BLaER1 (cell line): ENCODE measurements at regions not wholly inside any gene's neighbourhood (a gene's known extent, or its start where the extent isn't known, plus 50 kb on each side); places are given as distances from the start of the nearest gene placed in this dataset.
"Not testable (repeated sequence)": the region's sequence is repeated elsewhere in the genome, so short reads cannot be mapped to it uniquely, and the experiment has no call there.

Experiments
- H3K27ac ChIP-seq: shearing (Covaris generic); formaldehyde crosslinking; 2 replicates; pipeline ENCODE4 v1.8.1; 2022
- H3K27me3 ChIP-seq: shearing (Covaris generic); formaldehyde crosslinking; 2 replicates; pipeline ENCODE4 v1.8.1; 2022
- H3K36me3 ChIP-seq: shearing (Covaris generic); formaldehyde crosslinking; 2 replicates; pipeline ENCODE4 v1.8.1; 2022
- H3K4me1 ChIP-seq: shearing (Covaris generic); formaldehyde crosslinking; 2 replicates; pipeline ENCODE4 v1.8.1; 2022
- H3K4me2 ChIP-seq: shearing (Covaris generic); formaldehyde crosslinking; 2 replicates; pipeline ENCODE4 v1.8.1; 2022
- H3K4me3 ChIP-seq: shearing (Covaris generic); formaldehyde crosslinking; 2 replicates; pipeline ENCODE4 v1.8.1; 2022
- H3K9ac ChIP-seq: shearing (Covaris generic); formaldehyde crosslinking; 2 replicates; pipeline ENCODE4 v1.8.1; 2022
- H3K9me3 ChIP-seq: shearing (Covaris generic); formaldehyde crosslinking; 2 replicates; pipeline ENCODE4 v1.8.1; 2022
- H4K20me1 ChIP-seq: shearing (Covaris generic); formaldehyde crosslinking; 2 replicates; pipeline ENCODE4 v1.8.1; 2022
- Cebpa-rat ChIP-seq: shearing (Covaris generic); IDR thresholded peaks from 2 replicates; pipeline ENCODE4 v1.8.1; 2022

DNA sequence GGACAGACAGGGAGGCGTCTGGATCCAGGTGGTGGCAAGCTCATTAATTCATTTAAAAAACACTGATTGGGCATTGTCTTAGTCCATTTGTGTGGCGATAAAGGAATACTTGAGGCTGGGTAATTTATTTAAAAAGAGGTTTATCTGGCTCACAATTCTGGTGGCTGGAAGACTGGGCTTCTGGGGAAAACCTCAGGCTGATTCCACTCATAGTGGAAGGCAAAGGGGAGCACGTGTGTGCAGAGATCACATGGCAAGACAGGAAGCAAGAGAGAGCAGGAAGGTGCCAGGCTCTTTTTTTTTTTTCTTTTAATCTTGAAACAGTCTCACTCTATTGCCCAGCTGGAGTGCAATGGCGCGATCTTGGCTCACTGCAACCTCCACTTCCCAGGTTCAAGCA is 100.2 kb upstream of the METTL14 start:
- H4K20me1 ChIP-seq: no peaks in the 10 kb centered on the region
- H3K9ac ChIP-seq: no peak overlapping the region
- no peak for TF ChIP-seq Cebpa-rat
- no peaks in the 10 kb centered on the region for H3K27me3 ChIP-seq
- no peaks in the 10 kb centered on the region for H3K4me1 ChIP-seq
- no peak overlapping the region for H3K27ac ChIP-seq
- no peaks in the 10 kb centered on the region for H3K36me3 ChIP-seq
- H3K4me2 ChIP-seq: 0 out of 2 replicates have a peak overlapping the region, but pooled peaks have one; percentile 19
- H3K9me3 ChIP-seq: no peaks in the 10 kb centered on the region
- H3K4me3 ChIP-seq: no peak overlapping the region

DNA sequence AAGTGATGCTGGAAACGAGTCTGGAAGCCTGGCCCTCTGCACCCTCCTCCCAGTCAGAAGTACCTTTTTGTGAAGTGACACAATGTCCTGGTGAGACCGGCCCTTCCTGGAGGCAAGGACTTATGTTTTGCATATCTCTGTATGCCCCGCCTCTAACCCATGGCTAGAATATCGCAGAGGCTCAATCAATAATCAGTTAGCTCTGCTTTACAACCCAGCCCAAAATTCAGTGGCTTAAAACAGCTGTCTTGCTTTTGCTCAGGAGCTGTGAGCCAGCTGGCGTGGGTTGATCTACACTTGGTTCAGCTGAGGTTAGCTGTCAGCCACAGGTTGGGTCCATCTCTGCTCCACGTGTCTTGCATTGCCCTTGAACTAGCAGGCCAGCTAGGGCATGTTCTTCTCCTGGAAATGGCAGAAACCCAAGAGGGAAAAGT is 98.8 kb upstream of the METTL14 start:
- no peaks in the 10 kb centered on the region for H4K20me1 ChIP-seq
- no peak overlapping the region for H3K4me3 ChIP-seq
- TF ChIP-seq Cebpa-rat: no peak
- H3K27ac ChIP-seq: no peak overlapping the region
- no peak overlapping the region for H3K9ac ChIP-seq
- no peaks in the 10 kb centered on the region for H3K27me3 ChIP-seq
- H3K36me3 ChIP-seq: no peaks in the 10 kb centered on the region
- no peaks in the 10 kb centered on the region for H3K9me3 ChIP-seq
- H3K4me2 ChIP-seq: no peak overlapping the region
- H3K4me1 ChIP-seq: peaks cover 4% of the 10 kb centered on the region; the same call in 1 of the 2 replicates

DNA sequence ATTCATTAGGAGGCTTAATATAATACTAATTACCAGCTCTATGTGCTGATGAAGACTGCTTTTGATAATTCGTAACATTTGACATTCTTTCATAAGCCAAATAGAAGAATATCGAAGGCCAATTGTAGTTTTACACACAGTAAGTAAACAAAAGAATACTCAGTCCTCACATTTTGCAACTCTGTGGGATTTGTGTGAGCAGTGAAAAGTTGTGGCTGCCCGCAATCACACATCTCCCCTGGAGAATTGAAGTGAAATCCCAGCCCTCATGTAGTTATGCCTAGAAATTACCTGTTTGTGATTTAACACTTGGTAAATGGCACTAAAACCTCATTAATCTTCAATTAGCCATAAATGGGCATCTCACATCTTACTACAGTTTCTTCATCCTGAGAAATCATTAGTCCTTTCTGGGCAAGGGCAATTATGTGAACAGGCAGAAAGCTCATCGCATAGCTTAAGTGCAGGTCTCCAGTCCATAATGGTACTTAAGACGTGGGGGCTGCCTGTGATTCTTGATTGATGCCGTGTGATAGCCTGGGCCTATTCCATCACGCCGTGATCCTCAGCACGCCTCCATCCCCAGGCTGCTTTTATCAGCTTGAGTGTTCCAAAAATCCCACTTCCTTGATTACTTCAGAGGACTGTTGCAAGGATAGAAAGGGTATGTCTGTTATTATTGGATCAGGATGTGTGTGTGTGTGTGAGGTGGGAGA is 97.9 kb upstream of the METTL14 start:
- no peak for TF ChIP-seq Cebpa-rat
- no peak overlapping the region for H3K27ac ChIP-seq
- H3K9ac ChIP-seq: no peak overlapping the region
- no peaks in the 10 kb centered on the region for H3K9me3 ChIP-seq
- peaks cover 4% of the 10 kb centered on the region; the same call in 1 of the 2 replicates for H3K4me1 ChIP-seq
- H3K36me3 ChIP-seq: no peaks in the 10 kb centered on the region
- no peaks in the 10 kb centered on the region for H3K27me3 ChIP-seq
- H3K4me3 ChIP-seq: no peak overlapping the region
- no peak overlapping the region for H3K4me2 ChIP-seq
- no peaks in the 10 kb centered on the region for H4K20me1 ChIP-seq

DNA sequence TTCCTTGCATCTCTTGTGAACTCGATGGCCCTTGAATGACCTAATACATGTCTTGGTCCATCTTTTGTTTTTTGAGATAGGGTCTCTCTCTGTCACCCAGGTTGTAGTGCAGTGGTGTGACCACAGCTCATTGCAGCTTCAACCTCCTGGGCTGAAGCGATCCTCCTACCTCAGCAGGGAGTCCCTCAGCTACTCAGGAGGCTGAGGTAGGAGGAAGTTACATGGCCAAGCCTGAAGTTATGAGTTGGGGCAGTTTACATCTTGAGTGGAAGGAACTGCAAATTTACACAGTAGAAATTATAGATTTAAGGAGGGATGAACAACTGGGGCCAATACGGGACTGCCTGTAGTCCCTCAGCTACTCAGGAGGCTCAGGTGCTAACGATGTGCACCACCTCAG is 97.2 kb upstream of the METTL14 start:
- Histone ChIP-seq H3K4me3 (no peak overlapping the region), H3K27ac (no peak overlapping the region), H3K9ac (no peak overlapping the region), H4K20me1 (no peaks in the 10 kb centered on the region), H3K4me2 (no peak overlapping the region), H3K27me3 (no peaks in the 10 kb centered on the region), H3K9me3 (no peaks in the 10 kb centered on the region), H3K36me3 (no peaks in the 10 kb centered on the region), H3K4me1 (peaks cover 4% of the 10 kb centered on the region; the same call in 1 of the 2 replicates)
- TF ChIP-seq Cebpa-rat: no peak

DNA sequence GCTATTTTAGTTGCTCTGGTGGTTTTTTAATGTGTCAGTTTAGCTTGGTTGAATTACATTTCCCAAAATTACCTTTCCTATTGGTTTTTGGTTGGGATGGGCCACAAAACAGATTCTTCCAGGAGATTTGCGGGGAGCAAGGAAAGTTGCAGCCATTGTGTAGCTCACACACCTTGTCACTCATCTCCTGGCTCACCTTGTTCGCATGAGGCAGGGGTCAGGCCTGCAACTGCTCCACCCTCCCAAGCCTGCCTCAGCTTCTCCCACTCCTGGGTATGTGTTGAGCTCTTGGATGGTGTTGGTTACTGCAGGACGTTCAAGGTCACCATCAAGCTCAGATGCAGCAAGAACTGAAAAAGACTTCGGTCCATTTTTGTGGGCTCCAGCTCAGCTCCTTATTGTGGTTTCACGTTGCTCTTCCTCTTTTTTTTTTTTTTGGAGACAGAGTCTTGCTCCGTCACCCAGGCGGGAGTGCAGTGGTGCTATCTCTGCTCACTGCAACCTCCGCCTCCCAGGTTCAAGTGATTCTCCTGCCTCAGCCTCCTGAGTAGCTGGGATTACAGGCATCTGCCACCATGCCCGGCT is 95.6 kb upstream of the METTL14 start:
- no peak overlapping the region for H3K4me2 ChIP-seq

DNA sequence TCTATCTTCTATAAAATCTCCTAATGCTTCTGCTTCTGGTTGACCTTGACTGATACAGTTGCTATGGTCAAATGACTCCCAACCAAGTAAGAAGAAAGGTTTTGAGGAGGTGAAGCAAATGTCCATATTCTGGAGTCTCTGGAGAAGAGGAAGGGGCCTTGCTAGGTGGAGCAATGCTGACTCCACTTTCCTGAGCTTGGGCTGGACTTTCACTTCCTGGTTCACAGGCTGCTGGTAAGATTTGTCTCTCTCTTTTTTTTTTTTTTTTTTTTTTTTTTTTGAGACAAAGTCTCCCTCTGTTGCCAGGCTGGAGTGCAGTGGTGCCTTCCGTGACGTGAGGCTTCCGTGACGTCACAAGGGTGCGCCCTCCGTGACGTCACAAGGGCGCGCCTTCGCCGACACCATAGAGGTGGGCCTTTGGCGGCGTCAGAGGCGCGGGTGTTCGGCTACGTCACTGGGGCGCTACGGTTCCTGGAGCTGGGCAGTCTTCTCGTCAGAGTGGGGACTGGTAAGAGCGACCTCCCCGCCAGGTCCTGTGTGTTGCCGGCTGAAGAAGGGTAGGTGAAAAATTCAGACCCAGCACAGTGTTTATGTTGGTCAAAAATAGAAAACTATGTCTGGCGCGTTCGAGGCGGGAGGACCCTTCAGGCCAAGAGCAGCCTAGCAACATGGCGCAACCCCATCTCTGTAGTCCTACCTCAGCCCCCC is 93.7 kb upstream of the METTL14 start:
- not testable (repeated sequence) for H4K20me1 ChIP-seq, H3K36me3 ChIP-seq, H3K27me3 ChIP-seq, H3K9me3 ChIP-seq, H3K4me1 ChIP-seq
- Histone ChIP-seq H3K9ac (peak overlapping the region; percentile 70), H3K27ac (peak overlapping the region; percentile 73), H3K4me2 (peak overlapping the region; percentile 63), H3K4me3 (peak overlapping the region; percentile 68)

More for the DNA sequence above, 95.6 kb upstream of the METTL14 start:
- no peak overlapping the region for H3K9ac ChIP-seq
- no peak for TF ChIP-seq Cebpa-rat
- no peaks in the 10 kb centered on the region for H3K9me3 ChIP-seq
- H3K4me3 ChIP-seq: no peak overlapping the region
- H4K20me1 ChIP-seq: no peaks in the 10 kb centered on the region
- no peaks in the 10 kb centered on the region for H3K27me3 ChIP-seq
- H3K27ac ChIP-seq: no peak overlapping the region
- H3K4me1 ChIP-seq: peaks cover 4% of the 10 kb centered on the region; the same call in 1 of the 2 replicates
- H3K36me3 ChIP-seq: no peaks in the 10 kb centered on the region; the same call in 1 of the 2 replicates

DNA sequence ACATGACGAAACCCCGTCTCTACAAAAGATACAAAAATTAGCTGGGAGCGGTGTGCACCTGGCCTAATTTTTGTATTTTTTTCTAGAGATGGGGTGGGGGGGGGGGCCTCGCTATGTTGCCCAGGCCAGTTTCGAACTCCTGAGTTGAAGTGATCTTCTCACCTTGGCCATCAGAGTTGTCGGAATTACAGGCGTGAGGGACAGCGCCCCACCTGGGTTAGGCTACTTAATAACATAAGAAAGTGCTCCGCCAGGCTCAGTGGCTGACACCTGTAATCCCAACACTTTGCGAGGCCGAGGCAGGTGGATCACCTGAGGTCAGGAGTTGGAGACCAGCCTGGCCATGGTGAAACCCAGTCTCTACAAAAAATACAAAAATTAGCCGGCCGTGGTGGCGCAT is 92.9 kb upstream of the METTL14 start:
- not testable (repeated sequence) for H3K9me3 ChIP-seq, H3K4me1 ChIP-seq, H3K27me3 ChIP-seq, H4K20me1 ChIP-seq, H3K36me3 ChIP-seq
- Histone ChIP-seq H3K9ac (peak overlapping the region; percentile 70; the same call in 1 of the 2 replicates), H3K27ac (peak overlapping the region; percentile 73; the same call in 1 of the 2 replicates), H3K4me2 (peak overlapping the region; percentile 63), H3K4me3 (peak overlapping the region; percentile 68)

DNA sequence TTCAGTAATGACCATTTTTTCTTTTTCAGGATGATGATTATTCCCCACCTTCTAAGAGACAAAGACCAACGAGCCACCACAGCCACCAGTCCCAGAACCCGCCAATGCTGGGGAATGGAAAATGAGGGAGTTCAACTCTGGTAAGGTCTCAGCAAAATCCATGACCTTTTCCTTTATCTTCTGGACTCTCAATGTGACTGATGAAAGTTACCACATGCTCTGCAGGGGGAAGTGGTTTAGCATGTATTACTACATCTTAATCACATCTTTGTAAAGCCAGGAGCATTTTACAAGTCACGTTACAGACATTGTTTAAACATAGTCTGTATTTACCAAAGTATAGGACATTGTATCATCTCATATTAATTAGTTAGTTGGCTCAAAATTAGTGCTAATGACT is 89.3 kb upstream of the METTL14 start:
- not testable (repeated sequence) for H3K27ac ChIP-seq, H3K4me1 ChIP-seq, H3K4me2 ChIP-seq, H4K20me1 ChIP-seq, H3K9ac ChIP-seq, H3K27me3 ChIP-seq, H3K9me3 ChIP-seq, H3K4me3 ChIP-seq
- peaks cover 15% of the 10 kb centered on the region for H3K36me3 ChIP-seq

DNA sequence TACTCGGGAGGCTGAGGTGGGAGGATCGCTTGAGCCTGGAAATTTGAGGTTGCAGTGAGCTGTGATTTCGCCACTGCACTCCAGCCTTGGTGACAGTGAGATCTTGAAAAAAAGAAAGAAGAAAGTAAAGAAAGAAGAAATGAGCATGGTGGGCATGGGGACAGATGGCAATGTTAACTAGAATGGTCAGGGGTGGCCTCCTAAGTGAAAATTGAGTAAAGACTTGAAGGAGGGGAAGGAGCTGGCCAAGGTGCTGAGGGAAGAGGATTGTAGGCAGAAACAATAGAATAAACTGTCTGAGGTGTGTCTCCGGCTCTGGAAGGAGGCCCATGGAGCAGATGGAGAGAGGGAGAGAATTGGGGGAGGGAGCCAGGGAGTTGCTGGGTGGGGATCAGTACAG is 60.1 kb upstream of the METTL14 start:
- not testable (repeated sequence) for H3K4me3 ChIP-seq, H3K4me2 ChIP-seq, H3K27ac ChIP-seq, H3K9ac ChIP-seq, H3K4me1 ChIP-seq, H3K9me3 ChIP-seq, H3K27me3 ChIP-seq, H3K36me3 ChIP-seq, H4K20me1 ChIP-seq

DNA sequence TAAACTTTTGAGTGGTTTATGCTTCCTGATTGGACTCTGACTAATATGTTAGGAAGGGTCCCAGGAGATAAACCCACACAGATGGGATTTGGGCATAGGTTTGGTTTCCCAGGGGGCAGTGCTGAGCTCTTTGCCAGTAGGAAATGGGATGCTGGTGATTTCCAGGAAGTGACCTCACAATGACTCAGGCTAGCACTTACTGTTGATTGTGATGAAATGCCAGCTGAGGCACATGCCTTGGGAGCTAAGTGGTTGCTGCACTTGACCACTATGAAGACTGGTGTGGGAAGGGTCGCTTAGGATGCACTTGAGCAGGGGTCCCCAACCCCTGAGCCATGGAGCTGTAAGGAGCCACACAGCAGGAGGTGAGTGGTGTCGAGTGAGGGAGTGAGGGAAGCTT is 55.5 kb upstream of the METTL14 start:
- H3K4me1 ChIP-seq, H3K27ac ChIP-seq, H3K4me2 ChIP-seq, H4K20me1 ChIP-seq, H3K9ac ChIP-seq, H3K4me3 ChIP-seq, H3K27me3 ChIP-seq, H3K9me3 ChIP-seq: not testable (repeated sequence)
- peaks cover 20% of the 10 kb centered on the region for H3K36me3 ChIP-seq

DNA sequence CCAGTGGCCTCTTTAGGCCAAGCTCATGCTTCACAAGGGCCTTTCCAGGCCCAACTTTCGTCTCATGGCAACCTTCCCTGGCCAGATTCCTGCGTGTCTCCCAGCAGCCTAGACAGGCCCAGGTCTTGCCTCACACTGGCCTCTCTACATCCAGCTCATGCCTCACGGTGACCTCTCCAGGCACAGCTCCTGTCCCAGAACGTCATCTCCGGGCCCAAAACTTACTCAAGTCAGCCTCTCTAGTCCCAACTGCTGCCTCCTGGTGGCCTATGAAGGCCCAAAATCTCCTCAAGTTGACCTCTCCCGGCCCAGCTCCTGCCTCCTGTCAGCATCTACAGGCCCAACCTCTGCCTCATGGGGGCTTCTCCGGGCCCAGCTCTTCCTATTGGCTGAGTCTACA is 54.3 kb upstream of the METTL14 start:
- H3K27me3 ChIP-seq, H3K4me2 ChIP-seq, H4K20me1 ChIP-seq, H3K4me1 ChIP-seq, H3K9me3 ChIP-seq, H3K9ac ChIP-seq, H3K27ac ChIP-seq, H3K4me3 ChIP-seq: not testable (repeated sequence)
- peaks cover 20% of the 10 kb centered on the region for H3K36me3 ChIP-seq

DNA sequence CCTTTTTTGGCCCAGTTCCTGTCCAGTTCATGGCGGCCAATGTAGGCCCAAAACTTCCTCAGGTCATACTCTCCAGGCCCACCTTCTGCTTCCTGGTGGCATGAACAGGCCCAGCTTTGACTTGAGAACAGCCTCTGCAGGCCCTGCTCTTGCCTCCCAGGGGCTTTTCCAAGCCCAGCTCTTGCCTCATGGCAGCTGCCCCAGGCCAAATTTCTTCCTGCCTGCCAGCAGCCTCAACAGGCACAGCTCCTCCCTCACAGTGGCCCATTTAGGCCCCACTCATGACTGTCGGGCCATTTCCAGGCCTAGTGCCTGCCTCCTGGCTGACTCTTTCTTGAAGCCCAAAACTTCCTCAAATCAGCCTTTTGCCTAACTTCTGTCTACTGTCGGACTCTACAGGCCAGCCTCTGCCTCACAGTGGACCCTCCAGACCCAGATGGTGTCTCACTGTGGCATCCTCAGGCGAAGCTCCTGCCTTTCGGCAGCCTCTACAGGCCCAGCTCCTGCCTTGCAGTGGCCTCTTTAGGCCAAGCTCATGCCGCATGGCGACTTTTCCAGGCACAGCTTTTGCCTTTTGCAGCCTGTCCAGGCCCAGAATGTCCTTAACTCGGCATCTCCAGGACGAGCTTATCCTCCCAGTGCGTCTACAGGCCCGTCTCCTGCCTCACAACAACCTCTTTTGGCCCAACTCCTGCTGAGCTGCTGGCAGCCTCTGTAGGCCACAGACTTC is 53.7 kb upstream of the METTL14 start:
- not testable (repeated sequence) for H3K9me3 ChIP-seq, H3K27ac ChIP-seq, H3K27me3 ChIP-seq, H3K9ac ChIP-seq, H3K4me1 ChIP-seq, H3K4me3 ChIP-seq, H3K4me2 ChIP-seq, H4K20me1 ChIP-seq
- peaks cover 20% of the 10 kb centered on the region for H3K36me3 ChIP-seq

DNA sequence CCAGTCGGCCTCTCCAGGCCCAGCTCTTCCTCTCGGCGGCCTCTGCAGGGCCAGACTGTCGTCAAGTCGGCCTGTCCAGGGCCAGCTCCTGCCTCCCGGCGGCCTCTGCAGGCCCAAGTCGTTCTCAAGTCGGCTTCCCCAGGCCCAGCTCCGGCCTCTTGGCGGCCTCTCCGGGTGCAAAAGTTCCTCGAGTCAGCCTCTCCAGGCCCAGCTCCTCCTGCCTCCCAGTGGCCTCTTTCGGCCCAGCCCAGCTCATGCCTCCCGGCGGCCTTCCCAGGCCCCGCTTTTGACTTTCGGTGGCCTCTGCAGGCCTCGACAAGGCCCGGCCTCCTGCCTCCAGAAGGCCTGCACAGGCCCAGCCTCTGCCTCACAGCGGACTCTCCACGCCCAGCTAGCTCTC is 51.7 kb upstream of the METTL14 start:
- not testable (repeated sequence) for H3K4me3 ChIP-seq
- peaks cover 20% of the 10 kb centered on the region for H3K36me3 ChIP-seq

More for the DNA sequence above, 51.7 kb upstream of the METTL14 start:
- H3K9me3 ChIP-seq, H3K27ac ChIP-seq, H4K20me1 ChIP-seq, H3K4me2 ChIP-seq, H3K27me3 ChIP-seq, H3K4me1 ChIP-seq, H3K9ac ChIP-seq: not testable (repeated sequence)
